ENCODE measurements at regions not wholly inside any gene's neighbourhood (a gene's known extent, or its start where the extent isn't known, plus 50 kb on each side); places are given as distances from the start of the nearest gene placed in this dataset.

DNA sequence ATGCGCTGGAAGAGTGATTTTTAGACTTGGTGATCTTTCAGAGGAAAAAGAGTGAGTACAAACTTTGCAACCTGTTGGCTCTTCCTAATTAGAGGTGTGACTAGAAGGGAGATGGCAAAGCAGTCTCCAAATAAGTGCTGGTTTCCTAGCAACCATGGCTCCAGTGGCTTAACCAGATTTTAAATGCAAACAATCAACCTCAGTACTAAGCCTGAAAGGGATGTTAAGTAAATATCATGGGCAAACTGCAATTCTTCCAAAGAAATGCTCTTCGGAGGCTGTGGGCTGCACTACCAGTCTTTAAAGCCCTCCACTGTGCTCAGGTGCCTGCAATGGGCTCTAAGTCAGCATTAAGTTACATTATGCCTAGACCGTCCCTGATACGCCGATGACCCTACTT lies 678.1 kb upstream of the CCDC54 start:
- DNase-seq: no peak

DNA sequence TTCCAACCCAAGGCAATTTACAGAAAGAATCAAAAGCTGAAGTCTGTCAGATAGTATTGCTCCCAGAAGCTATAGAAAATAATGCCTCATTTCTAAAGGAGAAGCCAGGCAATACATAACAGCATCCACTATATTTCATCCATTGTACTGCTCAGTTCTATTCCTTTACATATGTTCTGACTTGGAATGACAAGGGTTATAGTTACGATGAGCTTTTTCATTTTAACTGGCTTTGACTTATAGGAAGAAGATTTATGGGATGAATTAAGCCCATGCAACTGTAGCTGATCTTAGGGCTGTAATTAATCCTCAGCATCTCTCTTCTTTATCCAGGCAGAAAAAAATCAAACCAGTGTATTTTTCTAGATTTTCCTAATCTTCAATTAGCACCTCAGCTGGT lies 676.3 kb upstream of the CCDC54 start:
- no peak for DNase-seq

DNA sequence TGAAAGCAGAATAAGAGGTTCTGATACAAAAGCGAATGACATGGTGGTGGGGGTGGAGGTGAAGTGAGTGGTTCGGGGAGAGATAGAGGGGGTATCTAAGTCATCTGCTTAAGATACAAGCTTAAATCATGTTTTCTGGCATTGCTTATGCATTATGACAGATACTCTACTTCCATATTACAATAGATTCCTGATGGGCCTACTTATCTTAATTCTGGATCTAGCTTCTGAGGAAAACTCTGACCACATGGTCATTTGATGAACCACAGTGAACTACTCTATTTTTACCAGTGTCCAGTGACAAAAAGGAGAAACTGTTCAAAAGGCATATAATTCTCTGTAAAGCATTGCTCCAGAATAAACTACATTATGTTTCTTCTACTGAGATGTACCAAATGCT lies 673.7 kb upstream of the CCDC54 start:
- no peak for DNase-seq

- no peak for DNase-seq
Observed at GRCh38 chr3:106707347-106707746, 669.9 kb upstream of the CCDC54 start.

DNA sequence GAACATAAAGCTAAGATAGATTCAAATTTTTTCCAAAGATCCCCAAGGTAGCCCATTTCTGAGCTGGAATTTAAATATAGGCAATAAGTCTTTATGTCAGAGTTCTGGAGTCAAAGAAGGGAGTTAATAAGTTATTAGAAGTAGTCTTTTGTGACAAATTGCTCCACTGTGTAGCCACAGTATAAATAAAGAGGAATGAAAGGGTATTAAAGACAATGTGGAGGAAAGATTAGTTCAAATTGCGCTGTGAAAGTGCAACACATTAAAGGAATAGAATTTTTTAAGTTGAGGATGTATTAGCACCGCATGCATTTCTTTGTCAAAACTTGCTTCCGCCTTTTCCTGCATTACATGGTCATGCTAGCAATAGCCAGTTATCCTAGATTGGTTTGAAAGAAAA lies 666.6 kb upstream of the CCDC54 start:
- DNase-seq: no peak

DNA sequence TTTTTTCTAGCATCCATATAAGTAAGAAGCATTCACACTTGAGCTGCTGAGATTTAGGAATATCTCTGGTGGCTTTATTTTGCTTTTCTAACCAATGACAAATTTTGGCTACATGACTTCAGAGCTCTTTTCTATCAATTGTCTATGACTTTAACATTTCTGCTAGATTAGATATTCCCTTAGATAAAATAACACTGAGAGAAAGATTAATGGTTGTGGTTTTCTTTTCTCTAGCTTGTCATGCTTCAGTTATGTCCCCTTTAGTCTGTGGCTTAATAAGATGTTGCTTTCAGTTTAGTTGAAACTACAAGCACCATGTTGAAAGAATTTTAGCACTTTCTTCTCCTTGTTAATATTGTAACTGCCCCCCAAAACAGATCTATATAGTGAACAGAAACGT lies 665.6 kb upstream of the CCDC54 start:
- no peak for DNase-seq

GRCh38 chr3:106714400-106714799 lies 662.8 kb upstream of the CCDC54 start:
- DNase-seq: no peak

- DNase-seq: no peak
Observed at GRCh38 chr3:106715286-106715685, 662.0 kb upstream of the CCDC54 start.

DNA sequence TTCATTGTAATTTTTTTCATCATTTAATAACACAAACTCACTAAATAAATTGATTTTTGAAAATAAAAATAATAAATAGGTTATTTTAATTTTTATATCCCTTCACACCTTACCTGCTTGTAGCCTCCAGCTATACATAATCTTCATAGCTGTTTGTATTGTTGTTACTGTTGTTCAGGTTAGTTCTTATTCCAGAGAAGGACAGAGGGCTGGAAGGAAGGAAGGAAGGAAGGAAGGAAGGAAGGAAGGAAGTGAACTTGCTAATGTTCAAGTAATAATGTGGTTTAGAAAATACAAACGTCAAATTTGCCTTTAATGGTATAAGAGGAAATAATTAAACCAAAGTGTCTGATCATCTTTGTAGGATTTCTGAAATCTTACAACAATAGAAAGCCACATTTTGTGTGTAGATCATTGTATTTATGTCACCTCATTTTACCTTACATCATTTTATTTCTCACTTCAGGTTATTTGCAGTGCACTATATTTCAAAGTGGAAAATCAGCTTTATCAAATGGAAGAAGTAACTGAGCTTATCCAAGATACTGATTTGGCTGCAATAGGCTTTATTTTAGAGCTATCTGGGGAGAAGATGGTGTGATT lies 660.0 kb upstream of the CCDC54 start:
- no peak for DNase-seq

DNA sequence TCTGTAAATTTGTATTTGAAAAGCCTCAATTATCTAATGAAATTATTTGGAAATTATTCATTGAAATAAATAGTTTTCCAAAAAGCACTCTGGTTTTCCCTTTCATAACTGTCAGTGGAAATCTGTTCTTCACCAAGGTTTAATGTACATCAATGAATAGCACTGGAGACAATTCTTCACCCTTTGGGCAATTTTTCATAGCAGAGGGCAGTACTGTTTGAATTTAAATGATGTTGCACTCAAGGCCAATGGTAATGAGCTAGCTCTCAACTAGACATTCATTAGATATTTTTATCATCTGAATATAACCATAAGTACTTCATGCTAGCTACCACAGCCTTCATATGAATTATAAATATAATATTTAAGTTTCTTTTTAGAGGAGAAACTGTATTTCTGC lies 658.2 kb upstream of the CCDC54 start:
- no peak for DNase-seq

GRCh38 chr3:106719583-106719982 lies 657.7 kb upstream of the CCDC54 start:
- no peak for DNase-seq

DNA sequence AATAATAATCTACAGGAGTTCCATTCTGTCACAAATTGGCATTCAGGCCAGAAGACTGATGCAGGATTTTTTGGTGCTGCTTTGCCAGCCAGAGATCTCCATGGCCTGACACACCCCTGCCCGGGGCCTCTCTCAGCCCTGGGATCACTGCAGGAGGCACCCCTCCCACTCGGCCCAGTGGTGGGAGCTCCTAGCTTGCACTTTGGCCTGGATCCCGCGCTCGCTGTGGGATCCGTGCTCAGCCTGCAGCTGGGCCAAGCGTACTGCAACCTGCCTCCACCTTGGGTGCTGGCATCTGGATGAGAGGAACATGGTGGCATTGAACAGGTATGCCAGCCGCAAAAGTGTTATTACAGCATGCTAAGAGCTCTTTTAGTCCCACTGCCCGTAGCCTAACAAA lies 656.7 kb upstream of the CCDC54 start:
- no peak for DNase-seq

DNA sequence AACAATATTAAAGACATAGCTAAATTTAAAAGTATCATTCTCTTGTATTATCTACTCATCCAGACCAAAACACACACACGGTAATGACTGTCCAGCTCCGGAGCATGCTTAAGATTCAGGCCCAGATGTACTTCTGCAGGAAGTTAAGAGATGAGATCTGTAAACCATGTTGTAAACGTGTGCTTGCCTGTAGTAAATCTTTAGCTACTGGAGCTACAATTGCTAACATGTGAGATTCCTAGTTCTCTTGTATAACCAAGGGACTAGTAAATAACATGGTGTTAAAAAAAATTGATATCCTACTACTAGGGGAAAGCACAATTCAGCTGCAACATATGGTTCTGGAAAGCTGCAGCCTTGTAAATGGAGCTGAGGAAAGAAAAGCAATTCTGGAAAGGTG lies 651.7 kb upstream of the CCDC54 start:
- DNase-seq: no peak

GRCh38 chr3:106728315-106729098 lies 648.7 kb upstream of the CCDC54 start:
- no peak for DNase-seq

- no peak for DNase-seq
Observed at GRCh38 chr3:106729481-106729880, 647.8 kb upstream of the CCDC54 start.

GRCh38 chr3:106731230-106731629 lies 646.0 kb upstream of the CCDC54 start:
- DNase-seq: no peak

DNA sequence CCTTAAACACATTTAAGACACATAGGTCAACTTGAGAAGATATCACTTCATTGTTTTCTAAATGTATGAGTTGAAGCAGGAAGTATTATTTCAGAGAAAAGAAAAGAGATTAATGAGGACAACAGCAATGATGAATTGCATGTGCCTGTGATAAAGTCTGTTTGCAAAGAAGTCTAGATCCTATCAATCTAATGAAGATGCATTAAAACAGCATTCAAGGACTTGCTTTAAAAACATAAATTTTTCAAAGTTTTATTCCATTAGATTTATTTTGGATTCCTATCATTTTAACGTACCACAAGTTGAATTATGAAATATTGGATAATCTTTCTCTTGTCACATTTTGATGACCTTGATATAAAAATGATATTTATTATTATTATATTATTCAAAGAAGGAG lies 642.5 kb upstream of the CCDC54 start:
- DNase-seq: no peak

GRCh38 chr3:106737265-106737664 lies 640.0 kb upstream of the CCDC54 start:
- DNase-seq: no peak

DNA sequence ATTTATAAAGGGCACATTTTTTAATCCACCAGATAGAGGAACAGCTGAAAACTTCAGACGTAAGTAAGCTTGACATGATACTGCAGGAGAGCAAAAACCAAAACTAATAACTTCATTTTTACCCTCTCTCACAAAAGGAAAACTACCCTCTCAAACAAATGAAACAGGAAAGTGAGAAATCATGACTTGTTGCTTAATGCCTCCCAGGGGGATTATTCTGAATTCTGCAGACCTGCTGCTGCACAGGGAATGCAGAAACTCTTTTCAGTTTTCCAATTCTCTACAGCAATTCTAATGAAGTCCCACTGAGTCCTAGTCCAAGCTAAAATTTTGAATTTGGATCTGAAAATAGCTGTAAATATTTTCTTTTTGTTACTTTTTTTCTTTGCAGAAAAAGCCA lies 637.1 kb upstream of the CCDC54 start:
- DNase-seq: no peak

DNA sequence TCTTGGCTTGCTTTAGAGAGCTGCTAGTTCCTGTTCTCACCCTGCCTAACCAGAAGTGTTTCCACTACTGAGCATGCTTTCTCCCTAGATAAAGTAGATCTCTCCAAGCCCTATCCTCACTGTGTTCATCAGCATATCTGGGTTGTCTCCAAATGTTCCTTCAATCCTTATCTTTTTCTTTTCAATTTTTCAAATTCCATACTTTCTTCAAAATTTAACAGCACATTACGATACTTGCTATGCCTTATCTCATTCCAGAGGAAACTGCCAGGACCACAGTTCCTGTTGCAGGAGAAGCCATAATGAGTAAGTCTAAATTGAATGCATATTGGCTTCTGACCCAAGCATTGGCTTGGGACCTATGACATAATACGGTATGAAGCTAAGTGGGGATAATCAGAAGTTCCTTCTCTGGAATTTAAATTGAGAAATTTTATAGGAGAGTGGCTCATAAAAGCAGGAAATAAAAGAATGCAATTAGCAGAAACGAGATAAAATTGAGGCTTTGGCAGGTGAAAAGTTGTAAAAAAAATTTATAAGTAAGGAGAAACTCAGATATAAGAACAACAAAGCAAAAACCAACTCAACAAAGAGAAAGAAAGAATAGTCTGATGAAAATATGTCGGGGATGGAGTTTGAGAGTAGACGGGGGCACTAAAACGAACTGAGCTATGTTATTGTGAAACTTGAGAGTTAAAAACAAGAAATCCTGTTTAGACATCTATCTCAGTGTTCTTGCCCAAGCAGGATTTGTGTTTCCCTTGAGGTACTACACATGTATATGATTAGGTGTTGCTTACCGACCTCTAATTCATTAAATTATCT lies 631.7 kb upstream of the CCDC54 start:
- no peak for DNase-seq

GRCh38 chr3:106746286-106746685 lies 631.0 kb upstream of the CCDC54 start:
- no peak for DNase-seq

- no peak for DNase-seq
Observed at GRCh38 chr3:106748472-106749262, 628.6 kb upstream of the CCDC54 start.
